Heart left ventricle (tissue), 13 donors: ENCODE measurements at regions not wholly inside any gene's neighbourhood (a gene's known extent, or its start where the extent isn't known, plus 50 kb on each side); places are given as distances from the start of the nearest gene placed in this dataset.

Experiments used
- CTCF ChIP-seq, 12 donors: fragments of 200-600 bp; sonication (generic) in 4 of 12; IDR thresholded peaks; one replicate each; pipeline versions ENCODE4 v1.5.0 to v1.8.0; 2018 to 2022; ENCODE audit warnings: antibody characterized with exemption in 12 of 12, mild to moderate bottlenecking in 5 of 12
- POLR2A ChIP-seq, 2 donors: fragments of 450-650 bp; IDR thresholded peaks; one replicate each; pipeline ENCODE4 v1.6.1; 2017; ENCODE audit warnings: antibody characterized with exemption in 2 of 2, mild to moderate bottlenecking in 2 of 2, moderate library complexity in 2 of 2
- donor health status: ischemic (EF 13 %, LVEDD 7.1; RV severe dilation, severe dysfunction).
- donor health status: DM: no; HTN: yes; CAD: no.
- donor health status: DM: no; HTN: no; CAD: no.
- donor health status: ischemic (EF 25% LVEDD 6.9; RV normal size, moderate dysfunction).
- donor health status: ischemic (EF 25% LVEDD 5.7; RV mildly dilated, moderate dysfunction).
- donor health status: ischemic (EF 35%, LVEDD 5.7; RV mildly dilated, moderate dysfunction).
- donor health status: nonischemic (EF 11% LVEDD 7.7; RV severe dilation, severe dysfunction).
- donor health status: DM: yes; HTN: yes; CAD: no.
- donor health status: PGD.
- donor health status: ischemic (EF 29% LVEDD 5.4; RV normal size, mild dysfunction).
- donor health status: nonischemic (EF 23%, LVEDD 6.1; RV moderate dilation, normal function).

DNA sequence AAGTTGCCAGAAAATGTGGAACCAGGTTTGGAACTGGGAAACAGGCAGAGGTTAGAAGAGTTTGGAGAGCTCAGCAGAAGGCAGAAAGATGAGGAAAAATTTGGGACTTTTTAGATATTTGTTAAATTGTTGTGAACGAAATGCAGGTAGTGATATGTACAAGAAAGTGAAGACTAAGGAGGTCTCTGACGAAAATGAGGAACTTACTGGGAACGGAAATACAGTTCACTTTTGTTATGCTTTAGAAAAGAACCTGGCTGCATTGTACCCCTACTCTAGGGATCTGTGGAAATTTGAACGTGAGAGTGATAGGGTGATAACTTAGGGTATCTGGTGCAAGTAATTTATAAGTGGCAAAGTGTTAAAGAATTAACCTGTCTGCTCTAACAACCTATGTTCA is 632.4 kb downstream of the SLITRK5 start:
- TF ChIP-seq CTCF (IDR thresholded peaks at IDR 0.05) (no peak), POLR2A (IDR thresholded peaks at IDR 0.05) (no peak)
